ENCODE measurements at regions not wholly inside any gene's neighbourhood (a gene's known extent, or its start where the extent isn't known, plus 50 kb on each side); places are given as distances from the start of the nearest gene placed in this dataset.

- TF ChIP-seq POLR2AphosphoS5 (IDR thresholded peaks at IDR 0.05; ENCODE audit: low read depth, low read length) (no peak), REST (IDR thresholded peaks at IDR 0.05; ENCODE audit: insufficient read depth in 1 of 2, low read depth in 2 of 2, low read length in 2 of 2) (no peak), TAF1 (IDR thresholded peaks at IDR 0.05; ENCODE audit: borderline replicate concordance, insufficient read depth, low read length) (no peak), FOXP2 (optimal IDR thresholded peaks at IDR 0.05; ENCODE audit: borderline replicate concordance, extremely low read depth, extremely low read length, insufficient read depth) (no peak), SIN3A (IDR thresholded peaks at IDR 0.05; ENCODE audit: borderline replicate concordance, insufficient read depth, low read length) (no peak)
Observed at GRCh38 chr4:188429965-188430364, 290.7 kb downstream of the TRIML1 start.

GRCh38 chr4:188430384-188430783, 291.1 kb downstream of the TRIML1 start:
- no peak for TF ChIP-seq FOXP2 (optimal IDR thresholded peaks at IDR 0.05; ENCODE audit: borderline replicate concordance, extremely low read depth, extremely low read length, insufficient read depth)
- no peak for TF ChIP-seq POLR2AphosphoS5 (IDR thresholded peaks at IDR 0.05; ENCODE audit: low read depth, low read length)
- no peak for TF ChIP-seq TAF1 (IDR thresholded peaks at IDR 0.05; ENCODE audit: borderline replicate concordance, insufficient read depth, low read length)
- no peak for TF ChIP-seq REST (IDR thresholded peaks at IDR 0.05; ENCODE audit: insufficient read depth in 1 of 2, low read depth in 2 of 2, low read length in 2 of 2)
- no peak for TF ChIP-seq SIN3A (IDR thresholded peaks at IDR 0.05; ENCODE audit: borderline replicate concordance, insufficient read depth, low read length)

GRCh38 chr4:188432328-188432727, 293.1 kb downstream of the TRIML1 start:
- no peak for TF ChIP-seq POLR2AphosphoS5 (IDR thresholded peaks at IDR 0.05; ENCODE audit: low read depth, low read length)
- no peak for TF ChIP-seq FOXP2 (optimal IDR thresholded peaks at IDR 0.05; ENCODE audit: borderline replicate concordance, extremely low read depth, extremely low read length, insufficient read depth)
- TF ChIP-seq TAF1 (IDR thresholded peaks at IDR 0.05; ENCODE audit: borderline replicate concordance, insufficient read depth, low read length) = no peak
- TF ChIP-seq REST (IDR thresholded peaks at IDR 0.05; ENCODE audit: insufficient read depth in 1 of 2, low read depth in 2 of 2, low read length in 2 of 2) = no peak
- no peak for TF ChIP-seq SIN3A (IDR thresholded peaks at IDR 0.05; ENCODE audit: borderline replicate concordance, insufficient read depth, low read length)

GRCh38 chr4:188433741-188434315, 294.6 kb downstream of the TRIML1 start:
- no peak for TF ChIP-seq TAF1 (IDR thresholded peaks at IDR 0.05; ENCODE audit: borderline replicate concordance, insufficient read depth, low read length)
- no peak for TF ChIP-seq SIN3A (IDR thresholded peaks at IDR 0.05; ENCODE audit: borderline replicate concordance, insufficient read depth, low read length)
- no peak for TF ChIP-seq POLR2AphosphoS5 (IDR thresholded peaks at IDR 0.05; ENCODE audit: low read depth, low read length)
- no peak for TF ChIP-seq FOXP2 (optimal IDR thresholded peaks at IDR 0.05; ENCODE audit: borderline replicate concordance, extremely low read depth, extremely low read length, insufficient read depth)
- no peak for TF ChIP-seq REST (IDR thresholded peaks at IDR 0.05; ENCODE audit: insufficient read depth in 1 of 2, low read depth in 2 of 2, low read length in 2 of 2)
